NOMO-1 treated with DMSO at 0.1 percent for 48 hours (cell line): ENCODE measurements at regions not wholly inside any gene's neighbourhood (a gene's known extent, or its start where the extent isn't known, plus 50 kb on each side); places are given as distances from the start of the nearest gene placed in this dataset.
"Not testable (repeated sequence)": the region's sequence is repeated elsewhere in the genome, so short reads cannot be mapped to it uniquely, and the experiment has no call there.

Experiments
- DNase-seq: peaks from one replicate; lab custom pipeline; 2025; ENCODE audit not compliant: unreplicated experiment; lab: John Stamatoyannopoulos, UW

DNA sequence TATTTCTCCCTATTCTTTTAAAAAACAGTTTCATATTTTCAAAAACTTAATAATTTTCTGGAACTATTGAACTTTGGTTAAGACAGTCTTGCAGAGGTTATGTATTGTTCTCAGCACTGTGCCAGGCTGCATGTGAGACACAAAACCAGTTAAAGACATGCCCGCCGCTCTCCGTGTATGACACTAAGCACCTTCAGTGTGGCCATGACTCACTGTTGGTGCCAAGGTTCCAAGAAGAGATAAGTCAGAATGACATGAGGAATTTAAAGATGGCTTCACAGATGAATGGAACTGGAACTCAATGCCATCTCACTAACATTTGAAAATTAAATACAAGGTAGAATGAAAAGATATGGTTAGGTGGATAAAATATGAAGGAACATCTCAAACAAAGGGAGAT lies 525.5 kb upstream of the ZFP42 start:
- no peak for DNase-seq

DNA sequence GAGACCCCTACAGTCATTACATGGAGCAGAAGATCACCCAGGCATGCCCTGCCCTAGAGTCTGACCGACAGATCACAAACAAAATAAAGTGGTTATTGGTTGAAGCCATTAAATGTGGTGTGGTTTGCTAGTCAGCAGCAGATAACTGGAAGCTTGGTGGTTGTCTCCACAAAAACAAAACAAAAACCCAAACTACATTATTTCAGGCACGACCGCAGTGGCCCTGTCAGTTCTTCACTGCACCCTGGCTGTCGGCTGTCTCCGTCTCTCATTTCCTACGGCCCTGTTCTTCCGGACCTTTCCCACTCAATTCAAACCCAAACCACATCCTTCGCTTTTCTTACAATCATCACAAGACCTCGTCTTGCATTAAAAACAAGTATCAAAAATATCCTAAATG lies 521.3 kb upstream of the ZFP42 start:
- no peak for DNase-seq

DNA sequence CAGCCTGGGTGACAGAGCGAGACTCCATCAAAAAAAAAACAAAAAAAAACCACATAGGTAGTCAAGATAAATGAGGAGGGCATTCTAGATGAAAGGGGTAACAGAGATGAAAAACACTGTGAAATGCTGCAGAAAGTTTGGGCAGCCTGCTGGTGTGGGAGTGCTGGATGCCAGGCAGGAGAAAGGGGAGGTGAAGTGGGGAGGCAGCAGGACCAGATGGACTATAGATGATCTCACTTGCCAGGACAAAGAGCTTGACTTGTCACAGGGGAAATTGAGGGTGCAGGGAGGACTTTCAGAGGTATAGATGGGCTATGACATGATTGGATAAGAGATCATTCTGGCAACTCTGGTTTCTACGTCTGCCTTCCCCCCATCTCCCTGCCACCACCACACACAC lies 519.7 kb upstream of the ZFP42 start:
- no peak for DNase-seq

DNA sequence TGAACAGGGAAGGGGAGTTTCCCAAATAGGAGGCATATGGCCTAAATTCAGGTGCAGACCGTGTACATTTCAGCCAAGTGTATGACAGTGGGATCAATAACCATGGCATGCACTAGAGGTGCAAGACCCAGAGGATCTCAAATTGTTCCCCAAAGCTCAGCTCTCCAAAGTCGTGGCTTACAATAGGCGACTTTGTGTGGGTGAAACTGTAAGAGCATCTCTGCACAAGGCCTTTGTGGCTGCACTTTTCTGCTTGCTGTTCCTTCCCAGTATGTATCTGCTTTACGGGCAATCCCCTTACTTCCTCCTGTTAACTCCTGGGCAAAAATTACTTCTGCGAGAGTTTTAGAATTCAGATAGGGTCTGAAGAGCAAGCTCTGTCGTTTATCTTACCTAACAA lies 518.3 kb upstream of the ZFP42 start:
- no peak for DNase-seq

DNA sequence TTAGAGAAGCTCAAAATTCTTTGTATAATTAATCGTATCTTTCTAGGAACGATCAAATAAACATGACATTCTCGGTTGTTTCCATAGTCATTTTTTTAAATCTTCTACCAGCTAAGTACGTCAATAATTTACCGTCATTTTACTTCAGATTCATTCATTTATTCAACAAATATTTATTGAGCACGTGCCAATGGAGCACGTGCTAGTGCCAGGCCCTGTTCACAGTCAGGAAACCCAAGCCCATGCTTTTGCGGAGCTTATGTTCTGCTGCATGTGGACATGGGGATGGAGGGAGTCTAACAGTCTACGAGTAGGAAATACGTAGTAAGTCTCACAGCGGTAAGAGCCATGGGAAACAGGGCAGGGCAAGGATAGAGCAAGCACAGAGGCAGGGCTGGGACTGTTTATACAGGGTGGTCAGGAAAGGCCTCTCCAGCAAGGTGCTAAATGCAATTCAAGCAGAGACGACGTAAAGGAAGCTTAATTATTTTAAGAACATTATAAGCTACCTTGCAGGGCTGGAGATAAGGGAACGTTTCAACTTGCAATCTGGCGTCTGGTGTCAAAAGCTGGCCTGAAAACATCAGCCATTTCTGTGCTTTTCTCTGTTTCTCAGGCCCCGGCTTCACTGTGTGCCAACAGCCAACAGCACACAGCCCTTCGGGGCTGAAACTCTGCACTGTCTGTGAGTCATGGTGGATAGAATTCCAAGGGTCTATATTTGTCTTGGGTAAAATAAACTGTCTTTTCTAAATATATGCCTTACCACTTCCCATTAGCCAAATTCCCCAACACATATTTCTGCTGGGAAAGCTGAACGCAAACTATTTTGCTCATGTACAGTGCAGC lies 517.1 kb upstream of the ZFP42 start:
- DNase-seq, result no peak

DNA sequence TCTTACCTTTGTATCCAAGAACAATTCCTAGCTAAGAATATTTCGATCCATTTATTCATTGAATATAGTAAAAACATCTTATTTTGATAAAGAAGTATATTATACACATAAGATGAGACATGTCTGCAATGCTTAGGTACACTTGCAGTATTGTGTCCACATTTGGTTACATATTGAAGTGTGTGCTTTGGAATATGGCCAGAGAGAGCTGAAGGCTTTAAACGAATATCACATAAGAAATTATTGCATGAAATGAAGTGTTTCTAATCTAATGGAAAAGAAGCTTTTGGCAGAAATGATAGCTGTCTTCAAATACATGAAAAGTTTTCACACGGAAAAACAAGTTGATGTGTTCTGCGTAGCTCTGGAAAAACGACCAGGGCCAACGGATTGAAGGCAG lies 516.1 kb upstream of the ZFP42 start:
- DNase-seq, result no peak

DNA sequence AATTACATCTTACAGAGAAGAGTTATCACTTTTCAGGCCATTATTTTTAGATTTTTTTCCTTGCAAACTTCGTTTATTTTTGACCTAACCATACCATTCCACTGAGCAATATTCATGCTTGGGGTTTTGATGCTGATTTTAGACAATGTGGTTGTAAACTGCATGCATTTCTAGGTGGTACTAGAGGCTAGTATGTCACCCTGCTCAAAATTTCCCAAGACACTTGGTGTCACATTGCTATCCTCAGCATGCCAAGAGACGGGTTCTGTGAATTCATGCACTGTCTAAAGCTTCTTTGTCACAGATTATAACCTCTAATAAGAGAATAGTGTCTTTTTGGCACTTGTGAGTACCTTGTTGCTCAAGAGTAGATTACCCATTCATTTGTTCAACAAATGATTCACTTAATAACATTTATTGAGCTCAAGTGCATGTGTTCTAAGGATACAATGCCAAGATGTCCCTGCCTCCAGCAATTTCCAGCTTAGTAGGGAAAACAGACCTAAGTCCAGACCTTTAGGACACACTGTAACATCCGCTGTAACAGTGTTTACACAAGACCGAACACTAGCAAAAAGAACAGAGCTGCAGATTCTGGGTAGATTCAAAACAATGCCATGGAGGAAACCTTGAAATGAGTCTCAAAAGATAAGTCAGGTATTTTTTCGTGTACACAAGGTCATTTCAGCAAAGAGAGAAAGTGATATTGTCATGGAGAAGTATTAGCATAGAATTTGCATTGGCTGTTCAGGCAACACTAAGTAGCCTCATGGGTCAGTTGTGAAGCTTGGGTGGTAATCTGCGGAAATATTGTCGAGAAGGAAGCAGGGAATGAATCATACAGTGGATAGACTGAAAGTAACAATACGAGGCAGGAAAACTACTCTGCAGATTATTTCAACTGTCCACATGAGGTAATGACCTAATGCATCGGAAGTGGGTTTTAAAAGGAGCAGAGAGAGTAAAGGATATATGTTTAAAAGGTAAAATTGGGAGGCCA lies 515.1 kb upstream of the ZFP42 start:
- DNase-seq, result no peak

DNA sequence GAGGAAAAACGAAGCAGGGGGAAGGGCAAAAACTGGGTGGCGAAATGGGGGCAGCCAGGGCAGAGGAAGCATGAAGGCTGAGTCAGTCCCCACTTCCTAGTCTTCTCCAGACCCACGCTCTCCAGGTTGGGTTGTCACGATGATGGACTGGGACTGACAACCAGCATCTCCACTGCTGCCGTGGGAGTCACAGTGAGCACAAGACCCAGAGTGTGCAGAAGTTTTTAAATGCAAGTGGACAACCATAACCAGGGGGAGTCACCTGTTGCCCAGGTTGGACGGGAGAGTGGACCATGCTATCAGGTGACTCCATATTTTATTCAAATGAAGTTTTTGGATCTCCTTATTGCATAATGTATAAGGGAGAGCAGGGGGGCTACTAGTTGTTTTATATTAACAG lies 511.4 kb upstream of the ZFP42 start:
- DNase-seq, result no peak

DNA sequence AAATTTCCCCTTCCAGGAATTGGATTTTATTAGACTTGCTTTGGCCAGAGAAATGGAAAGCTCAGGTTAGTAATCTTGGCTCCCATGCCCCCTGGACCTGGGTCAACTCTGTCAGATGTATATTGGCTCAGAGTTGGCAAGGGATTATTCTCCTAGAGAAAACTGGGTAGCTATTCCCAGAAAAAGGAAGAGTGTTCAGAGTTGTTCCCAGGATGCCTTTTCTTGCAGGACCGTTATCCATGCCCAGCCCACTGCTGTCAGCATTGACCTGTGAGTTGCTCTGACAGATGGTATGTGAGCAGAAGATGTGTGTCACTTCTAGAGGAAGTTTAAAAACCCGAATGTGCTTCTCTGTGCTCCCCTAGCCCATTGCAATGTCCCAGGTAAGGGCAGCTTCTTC lies 509.9 kb upstream of the ZFP42 start:
- DNase-seq, result no peak

DNA sequence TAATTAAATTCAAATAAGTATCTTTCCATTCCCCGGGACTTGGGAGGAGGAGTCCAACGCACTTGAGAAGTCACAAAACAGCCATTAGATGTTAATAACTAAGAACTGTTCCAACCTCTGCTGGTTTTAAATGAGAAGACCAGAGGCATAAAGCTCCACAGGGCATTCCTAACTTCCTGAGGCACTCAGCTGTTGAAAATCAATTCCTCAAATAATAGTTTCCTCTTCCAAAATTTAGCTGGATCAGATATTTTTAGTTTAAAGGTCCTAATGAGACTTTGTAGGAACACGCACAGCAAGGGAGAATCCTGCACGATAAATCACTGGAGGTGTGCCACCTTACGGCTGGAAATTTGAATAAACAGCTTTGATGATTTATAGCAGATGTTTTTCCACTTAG lies 504.3 kb upstream of the ZFP42 start:
- no peak for DNase-seq

DNA sequence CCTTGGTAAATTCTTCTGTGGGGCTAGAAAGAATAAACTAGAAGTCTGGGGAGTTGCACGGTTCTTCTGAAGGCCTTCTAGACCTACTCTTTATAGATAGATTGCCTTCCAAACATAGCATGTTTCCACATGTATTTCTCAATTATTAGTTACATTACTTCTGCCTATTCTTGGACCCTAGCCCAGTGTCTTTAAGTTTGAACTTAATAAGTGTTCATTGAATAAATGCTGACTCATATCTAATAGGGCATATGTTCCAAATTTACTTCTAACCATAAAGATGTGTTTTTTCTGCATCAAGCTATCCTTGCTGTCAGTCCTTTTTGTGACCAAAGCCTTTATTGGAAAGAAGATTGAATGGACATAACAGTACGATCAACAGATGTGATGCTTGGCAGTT lies 503.6 kb upstream of the ZFP42 start:
- DNase-seq, result no peak

DNA sequence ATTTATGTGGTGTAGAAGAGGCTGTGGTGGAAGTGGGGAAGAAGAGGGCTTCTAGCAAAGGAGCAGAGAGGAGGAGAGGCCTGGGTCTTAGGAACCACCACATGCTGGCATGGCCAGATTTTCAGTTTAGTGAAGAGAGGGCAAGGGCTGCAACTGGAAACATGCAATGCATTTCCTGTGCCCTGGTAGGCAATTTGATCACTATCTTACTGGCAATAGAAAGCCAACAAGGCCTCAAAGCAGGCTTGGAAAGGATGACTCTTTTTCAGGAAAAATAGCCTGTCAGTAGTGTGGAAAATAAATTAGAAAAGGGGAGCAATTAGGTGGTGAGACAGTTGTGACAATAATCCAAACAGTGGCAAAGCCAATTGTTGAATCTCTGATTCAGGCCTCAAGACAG lies 501.9 kb upstream of the ZFP42 start:
- DNase-seq, result no peak

DNA sequence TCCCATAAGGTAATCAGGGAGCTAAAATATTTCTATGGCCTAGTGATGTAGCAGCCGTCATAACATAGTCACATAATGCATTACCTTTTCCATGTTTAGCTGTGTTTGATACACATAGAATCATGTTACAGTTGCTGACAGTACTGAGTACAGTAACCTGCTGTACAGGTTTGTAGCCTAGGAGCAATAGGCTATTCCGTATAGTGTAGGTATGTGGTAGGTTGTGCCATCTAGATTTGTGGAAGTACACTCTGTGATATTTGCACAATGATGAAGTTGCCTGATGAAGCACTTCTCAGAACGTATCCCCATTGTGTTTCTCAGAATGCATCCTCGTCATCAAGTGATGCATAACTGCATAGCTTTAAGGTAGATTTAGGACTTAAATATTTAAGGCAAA lies 495.6 kb upstream of the ZFP42 start:
- no peak for DNase-seq

DNA sequence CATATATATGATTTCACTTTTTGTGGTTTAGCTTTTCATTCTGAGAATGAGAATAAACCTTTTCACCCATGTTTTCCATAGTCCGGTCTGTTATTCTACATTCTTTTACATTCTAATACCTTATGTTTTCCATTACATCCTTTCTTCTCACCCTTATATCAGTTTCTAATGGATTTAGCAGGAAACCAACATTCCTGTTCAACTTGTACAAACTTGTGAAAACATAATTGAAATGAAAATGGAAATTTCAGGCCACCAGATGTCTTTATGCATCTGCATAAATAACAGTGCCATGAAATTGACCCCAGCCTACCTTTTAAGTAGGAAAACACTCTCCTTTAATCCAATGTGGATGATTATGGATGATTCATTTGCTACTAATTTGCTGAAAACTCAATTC lies 494.8 kb upstream of the ZFP42 start:
- DNase-seq, result no peak

DNA sequence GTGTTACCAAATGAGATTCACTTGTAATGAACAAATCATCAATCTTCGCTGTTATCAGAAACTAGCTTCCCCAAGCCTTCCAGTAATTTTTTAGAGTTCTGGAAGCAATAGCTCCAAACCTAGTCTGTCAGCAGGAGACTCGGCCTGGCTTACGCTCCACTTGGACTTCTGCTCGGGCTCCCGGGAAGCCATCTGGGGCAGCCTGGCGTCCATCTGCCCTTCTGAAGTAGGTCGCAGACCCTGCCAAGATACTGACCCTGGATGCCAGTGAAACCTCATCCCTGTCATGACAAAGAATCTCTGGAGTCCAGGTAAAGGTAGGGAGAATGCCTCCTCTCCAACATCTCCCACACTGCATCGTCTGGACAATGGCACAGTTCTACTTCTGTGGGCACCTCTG lies 493.8 kb upstream of the ZFP42 start:
- DNase-seq, result no peak

DNA sequence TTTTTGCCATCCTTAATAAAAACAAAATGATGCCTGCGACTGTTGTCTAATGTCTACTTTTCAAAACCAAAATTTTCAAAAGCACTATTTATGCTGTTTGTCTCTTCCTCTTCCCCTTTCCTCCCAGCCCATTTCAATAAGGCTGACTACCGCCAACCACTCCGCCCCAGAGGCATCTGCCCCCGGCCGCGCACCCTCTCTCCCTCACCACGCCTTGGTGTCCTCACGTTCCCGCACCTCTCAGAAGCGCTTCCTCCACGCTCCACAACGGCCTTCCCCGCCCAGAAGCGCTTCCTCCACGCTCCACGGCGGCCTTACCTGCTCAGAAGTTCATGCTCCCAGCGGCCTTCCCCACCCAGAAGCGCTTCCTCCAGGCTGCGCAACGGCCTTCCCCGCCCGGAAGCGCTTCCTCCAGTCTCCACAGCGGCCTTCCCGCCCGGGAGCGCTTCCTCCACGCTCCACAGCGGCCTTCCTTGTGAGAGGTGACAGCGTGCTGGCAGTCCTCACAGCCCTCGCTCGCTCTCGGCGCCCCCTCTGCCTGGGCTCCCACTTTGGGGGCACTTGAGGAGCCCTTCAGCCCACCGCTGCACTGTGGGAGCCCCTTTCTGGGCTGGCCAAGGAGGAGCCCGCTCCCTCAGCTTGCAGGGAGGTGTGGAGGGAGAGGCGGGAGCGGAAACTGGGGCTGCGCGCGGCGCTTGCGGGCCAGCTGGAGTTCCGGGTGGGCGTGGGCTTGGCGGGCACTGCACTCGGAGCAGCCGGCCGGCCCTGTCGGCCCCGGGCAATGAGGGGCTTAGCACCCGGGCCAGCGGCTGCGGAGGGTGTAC lies 490.4 kb upstream of the ZFP42 start:
- DNase-seq, result no peak

DNA sequence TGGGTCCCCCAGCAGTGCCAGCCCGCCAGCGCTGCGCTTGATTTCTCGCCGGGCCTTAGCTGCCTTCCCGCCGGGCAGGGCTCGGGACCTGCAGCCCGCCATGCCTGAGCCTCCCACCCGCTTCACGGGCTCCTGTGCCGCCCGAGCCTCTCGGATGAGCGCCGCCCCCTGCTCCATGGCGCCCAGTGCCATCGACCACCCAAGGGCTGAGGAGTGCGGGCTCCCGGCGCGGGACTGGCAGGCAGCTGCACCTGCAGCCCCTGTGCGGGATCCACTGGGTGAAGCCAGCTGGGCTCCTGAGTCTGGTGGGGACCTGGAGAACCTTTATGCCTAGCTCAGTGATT lies 489.8 kb upstream of the ZFP42 start:
- not testable (repeated sequence) for DNase-seq

DNA sequence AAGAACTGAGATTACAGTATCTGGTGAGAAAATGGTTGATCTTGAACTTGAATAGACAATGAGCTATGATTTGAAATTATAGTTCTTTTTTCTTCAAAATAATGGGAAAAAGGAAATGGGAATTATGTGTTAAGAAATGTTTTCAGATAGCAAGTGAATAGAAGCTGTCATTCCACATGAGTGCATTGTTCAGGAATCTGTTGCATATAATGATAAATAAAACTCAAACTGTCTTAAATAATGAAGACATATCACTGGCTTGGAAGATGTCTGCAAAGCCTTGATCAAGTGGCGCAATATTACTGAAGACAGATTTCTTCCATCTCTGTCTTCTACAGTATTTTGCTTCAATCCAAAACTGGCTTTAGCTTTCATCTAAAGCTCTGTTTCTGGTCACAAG lies 479.3 kb upstream of the ZFP42 start:
- no peak for DNase-seq

DNA sequence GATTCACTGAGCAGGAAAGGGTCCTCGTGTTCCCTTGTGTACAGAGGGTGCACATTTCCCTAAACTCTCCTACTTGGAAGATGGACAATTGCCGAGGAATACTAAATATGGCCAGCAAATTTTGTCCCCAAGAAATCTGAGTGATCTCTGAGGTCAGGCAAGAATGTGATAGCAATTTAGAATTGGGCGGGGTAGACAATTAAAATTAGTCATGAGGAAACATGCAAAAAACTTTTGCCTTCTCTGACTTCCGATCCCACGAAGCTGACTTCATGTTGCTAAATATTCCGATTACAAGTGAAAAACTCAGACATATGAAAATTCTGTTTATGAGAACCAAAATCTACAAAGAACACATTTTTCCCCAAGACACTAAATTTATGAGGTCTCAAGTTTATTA lies 453.9 kb upstream of the ZFP42 start:
- no peak for DNase-seq

DNA sequence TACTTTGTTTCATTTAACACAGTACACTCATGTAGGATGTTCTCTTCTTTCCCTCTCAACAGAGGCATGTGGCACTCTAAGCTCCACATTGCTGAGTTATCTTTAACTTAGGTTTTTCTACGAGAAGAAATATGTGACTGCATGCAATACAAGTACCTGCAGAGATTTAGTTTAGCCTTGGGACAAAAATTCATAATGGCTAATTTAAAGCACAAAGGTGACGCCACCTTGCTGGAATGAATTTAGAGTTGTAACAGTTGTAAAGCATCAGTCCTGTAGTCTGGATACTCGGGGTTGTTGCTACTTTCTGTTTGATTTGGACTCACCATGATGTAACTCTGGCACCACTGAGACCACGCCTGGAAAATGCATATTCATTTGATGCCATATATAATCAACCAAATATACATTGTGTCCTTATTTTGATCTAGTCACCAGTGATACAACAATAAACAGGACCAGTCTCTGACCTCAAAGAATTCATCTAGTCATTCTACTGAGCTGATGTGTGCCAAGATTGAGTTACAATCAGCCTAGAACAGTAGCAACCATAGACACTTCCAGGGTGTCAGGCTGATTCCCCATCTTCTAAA lies 451.0 kb upstream of the ZFP42 start:
- DNase-seq, result no peak

DNA sequence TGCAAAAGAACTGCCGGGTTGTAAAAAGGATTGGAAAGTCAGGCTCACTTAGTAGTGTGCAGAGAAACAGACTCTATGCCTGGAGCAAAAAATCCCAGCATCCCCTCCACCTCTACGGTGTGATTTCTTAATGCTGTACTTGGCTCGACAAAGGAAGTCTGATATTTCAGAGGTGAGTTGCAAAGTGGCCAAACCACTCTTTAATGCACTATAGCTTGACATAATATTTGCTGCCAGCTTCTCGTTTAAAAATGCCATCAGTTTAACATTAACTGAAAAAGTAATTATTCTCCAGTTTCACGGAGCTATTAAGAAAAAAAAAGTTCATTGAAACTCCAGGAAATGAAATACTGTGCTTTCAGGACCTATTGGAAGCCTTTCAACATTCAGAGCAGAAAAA lies 448.3 kb upstream of the ZFP42 start:
- DNase-seq, result no peak
